GM18502 (cell line): ENCODE measurements at regions not wholly inside any gene's neighbourhood (a gene's known extent, or its start where the extent isn't known, plus 50 kb on each side); places are given as distances from the start of the nearest gene placed in this dataset.
"Not testable (repeated sequence)": the region's sequence is repeated elsewhere in the genome, so short reads cannot be mapped to it uniquely, and the experiment has no call there.

ENCODE experiments used
- ATAC-seq: cut with Tn5 transposase; IDR thresholded peaks from one replicate; pipeline ENCODE4 v1.9.1; 2021; ENCODE audit warnings: mild to moderate bottlenecking; ENCODE audit not compliant: unreplicated experiment, poor library complexity

DNA sequence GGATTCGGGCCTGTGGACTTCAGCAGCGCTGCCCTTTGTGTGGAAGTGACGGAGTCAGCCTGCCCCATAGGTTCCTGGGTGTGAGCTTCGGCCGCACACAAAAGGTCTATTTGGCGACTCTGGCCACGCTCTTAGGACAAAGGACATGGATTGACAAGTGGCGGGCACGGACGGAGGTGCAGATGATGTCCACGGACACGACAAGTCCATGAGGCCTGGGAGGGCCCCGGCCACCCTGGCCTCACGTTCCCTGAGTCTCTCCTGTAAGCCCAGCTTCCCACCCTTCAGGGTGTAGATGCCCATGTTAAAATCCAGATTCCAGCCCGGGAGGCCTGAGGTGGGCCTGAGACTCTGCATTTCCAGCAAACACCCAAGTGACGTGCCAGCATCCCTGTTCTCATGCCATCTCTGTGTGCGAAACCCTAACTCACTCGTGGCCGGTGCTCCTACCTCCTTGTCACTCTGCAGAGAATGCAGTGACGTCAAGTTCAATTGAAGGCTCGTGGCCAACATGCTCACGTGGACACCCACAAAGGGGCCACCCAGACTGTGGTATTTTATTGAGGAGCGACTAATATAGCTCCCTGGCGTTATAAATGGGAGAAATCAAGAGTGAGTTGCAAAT lies 111.7 kb downstream of the RTP5 start:
- ATAC-seq, result no peak

DNA sequence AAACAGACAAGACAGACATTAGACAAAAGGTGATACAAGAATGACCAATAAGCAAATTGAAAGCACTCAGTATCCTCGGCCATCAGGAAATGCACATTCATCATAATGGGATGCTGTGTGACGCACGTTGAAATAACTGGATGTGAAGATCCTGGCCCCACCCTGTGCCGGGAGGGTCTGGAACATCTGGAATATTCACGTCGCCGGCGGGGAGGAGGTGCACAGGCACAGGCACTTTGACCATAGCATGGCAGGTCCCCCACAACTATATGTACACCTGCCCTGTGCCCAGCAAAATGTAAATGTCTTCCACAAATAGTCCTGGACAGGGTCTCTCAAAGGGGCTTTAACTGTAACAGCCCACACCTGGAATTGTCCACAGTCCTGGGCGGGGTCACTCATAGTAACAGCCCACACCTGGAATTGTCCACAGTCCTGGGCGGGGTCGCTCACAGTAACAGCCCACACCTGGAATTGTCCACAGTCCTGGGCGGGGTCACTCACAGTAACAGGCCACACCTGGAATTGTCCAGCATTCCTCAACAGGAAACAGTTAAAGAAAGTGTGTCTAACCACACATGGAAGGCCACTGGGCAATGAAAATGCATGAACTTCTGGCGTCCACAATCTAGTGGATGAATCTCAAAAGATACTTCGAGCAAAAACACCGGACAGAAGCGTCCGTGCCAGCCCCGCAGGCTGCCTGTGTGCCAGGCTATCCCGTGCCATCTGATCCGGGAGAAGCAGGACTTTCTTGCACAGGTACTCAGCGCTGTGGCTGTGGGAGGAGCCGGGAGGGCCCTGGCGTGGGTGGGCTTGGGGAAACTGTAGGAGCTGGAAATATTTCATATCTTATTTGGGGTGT lies 113.4 kb downstream of the RTP5 start:
- ATAC-seq, result no peak

GRCh38 chr2:241983571-241984270 lies 114.2 kb downstream of the RTP5 start:
- no peak for ATAC-seq

- ATAC-seq, result no peak
Observed at GRCh38 chr2:241984271-241984655, 114.7 kb downstream of the RTP5 start.

- ATAC-seq, result no peak
Observed at GRCh38 chr2:241984658-241985057, 115.1 kb downstream of the RTP5 start.

DNA sequence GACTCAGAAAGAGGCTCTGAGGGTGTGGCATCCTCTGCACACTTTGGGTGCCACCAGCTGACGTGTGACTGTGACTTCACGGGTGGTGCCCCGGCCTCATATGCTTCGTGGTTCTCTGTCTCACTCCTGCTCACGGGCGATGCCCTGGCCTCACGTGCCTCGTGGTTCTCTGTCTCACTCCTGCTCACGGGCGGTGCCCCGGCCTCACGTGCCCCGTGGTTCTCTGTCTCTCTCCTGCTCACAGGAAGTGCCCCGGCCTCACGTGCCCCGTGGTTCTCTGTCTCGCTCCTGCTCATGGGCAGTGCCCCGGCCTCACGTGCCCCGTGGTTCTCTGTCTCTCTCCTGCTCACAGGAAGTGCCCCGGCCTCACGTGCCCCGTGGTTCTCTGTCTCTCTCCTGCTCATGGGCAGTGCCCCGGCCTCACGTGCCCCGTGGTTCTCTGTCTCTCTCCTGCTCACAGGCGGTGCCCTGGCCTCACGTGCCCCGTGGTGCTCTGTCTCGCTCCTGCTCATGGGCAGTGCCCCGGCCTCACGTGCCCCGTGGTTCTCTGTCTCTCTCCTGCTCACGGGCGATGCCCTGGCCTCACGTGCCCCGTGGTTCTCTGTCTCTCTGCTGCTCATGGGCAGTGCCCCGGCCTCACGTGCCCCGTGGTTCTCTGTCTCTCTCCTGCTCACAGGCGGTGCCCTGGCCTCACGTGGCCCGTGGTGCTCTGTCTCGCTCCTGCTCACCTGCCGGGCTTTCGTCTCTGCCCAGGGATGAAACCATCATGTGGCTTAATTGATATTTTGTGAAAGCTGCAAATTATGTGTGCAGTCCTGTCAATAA lies 115.8 kb downstream of the RTP5 start:
- not testable (repeated sequence) for ATAC-seq

GRCh38 chr2:241985986-241986329 lies 116.4 kb downstream of the RTP5 start:
- no peak for ATAC-seq

GRCh38 chr2:241986836-241987641 lies 117.5 kb downstream of the RTP5 start:
- no peak for ATAC-seq

GRCh38 chr2:241987726-241988125 lies 118.2 kb downstream of the RTP5 start:
- ATAC-seq, result no peak

DNA sequence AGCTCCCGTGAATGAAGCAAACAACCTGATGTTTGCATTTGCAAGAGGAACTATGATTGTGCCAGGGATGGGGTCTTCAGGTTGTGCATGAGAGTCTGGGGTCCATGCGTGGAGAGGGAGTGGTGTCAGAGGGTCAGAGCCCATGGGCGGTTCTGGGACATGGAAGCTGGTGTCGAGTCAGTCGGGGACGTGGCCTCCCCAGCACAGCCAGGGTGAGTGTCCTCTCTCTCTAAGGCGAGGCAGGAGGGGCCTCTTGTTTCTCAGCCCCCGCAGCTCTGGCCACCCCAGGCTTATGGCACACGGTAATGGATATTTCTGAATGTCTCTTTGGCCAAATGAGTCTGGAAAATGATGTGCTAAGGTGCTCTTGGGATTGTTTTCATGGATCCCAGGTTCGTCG lies 118.6 kb downstream of the RTP5 start:
- ATAC-seq, result no peak

- ATAC-seq, result no peak
Observed at GRCh38 chr2:241989074-241989473, 119.5 kb downstream of the RTP5 start.

- ATAC-seq, result no peak
Observed at GRCh38 chr2:241990466-241990865, 120.9 kb downstream of the RTP5 start.

- ATAC-seq, result no peak
Observed at GRCh38 chr2:241991299-241991698, 121.8 kb downstream of the RTP5 start.

DNA sequence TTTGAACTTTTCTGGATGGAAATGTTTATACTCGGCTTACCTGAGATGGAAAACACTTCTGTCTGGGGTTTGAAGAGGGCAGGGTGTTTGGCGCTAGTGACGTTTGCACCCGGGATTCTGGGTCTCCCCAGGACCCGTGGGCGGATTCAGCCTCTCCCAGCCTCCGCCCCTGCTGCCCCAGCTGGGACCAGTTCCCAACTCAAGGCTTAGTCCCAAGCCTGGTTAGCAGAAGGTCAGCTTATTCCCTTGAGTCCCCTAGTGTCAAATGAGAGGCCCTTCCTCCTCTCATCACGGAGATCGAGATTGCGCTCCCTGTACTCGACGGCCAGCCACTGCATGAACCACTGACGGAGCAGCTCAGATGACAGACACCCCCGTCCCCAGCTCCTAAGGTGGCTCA lies 123.2 kb downstream of the RTP5 start:
- no peak for ATAC-seq

- ATAC-seq, result no peak
Observed at GRCh38 chr2:241993386-241994005, 124.0 kb downstream of the RTP5 start.

DNA sequence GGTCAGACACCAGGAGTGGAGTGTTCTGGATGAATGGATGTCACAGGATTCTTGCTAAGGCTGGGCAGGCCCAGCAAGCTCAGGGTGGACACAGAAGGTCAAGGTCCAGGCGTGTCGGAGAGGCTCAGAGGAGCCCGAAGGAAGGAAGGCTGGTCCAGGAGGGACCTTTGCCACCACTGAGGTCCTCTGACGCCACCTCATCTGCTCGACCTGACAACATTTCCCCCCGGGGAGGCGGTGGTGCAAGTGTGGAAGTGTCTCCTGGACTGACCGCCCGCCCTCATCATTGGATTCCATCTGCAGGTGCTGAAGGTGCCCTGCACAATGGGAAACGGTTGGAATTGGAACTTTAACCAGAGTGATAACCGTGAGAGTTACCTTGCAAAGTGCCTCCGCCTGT lies 124.6 kb downstream of the RTP5 start:
- ATAC-seq, result no peak

DNA sequence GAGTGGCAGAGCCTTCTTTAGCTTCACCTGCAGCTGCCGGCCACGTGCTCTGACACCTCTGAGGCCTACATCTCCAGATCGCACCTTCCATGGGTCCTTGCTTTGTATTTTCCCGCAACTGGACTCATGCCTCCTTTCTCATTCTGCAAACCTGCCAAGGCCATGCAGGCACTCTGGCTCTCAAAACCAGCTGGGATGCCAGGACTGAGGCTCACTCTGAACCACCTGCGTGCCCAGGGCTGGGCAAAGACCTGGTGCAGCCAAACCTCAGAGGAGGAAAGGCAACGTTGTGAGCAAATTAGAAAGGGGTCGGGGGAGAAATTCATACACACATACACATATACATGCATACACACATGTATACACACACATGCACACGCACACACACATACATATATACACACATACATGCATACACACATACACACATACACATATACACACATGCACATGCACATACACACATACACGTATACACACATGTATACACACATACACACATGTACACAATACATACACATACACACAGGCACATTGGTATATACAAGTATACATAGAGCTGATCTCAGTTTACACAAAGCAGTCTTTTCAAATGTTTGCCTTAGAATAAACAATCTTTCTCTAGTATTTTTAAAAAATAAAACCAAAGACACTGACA lies 125.2 kb downstream of the RTP5 start:
- ATAC-seq, result no peak

GRCh38 chr2:241996100-241996499 lies 126.6 kb downstream of the RTP5 start:
- no peak for ATAC-seq

GRCh38 chr2:241997017-241997416 lies 127.5 kb downstream of the RTP5 start:
- ATAC-seq, result no peak
